HUES64 (cell line): ENCODE measurements at regions not wholly inside any gene's neighbourhood (a gene's known extent, or its start where the extent isn't known, plus 50 kb on each side); places are given as distances from the start of the nearest gene placed in this dataset.

Experiments
- H3K27ac ChIP-seq: 2 replicates; pipeline ENCODE4 v1.7.0; 2013; ENCODE audit warnings: low read depth, low read length, inconsistent platforms
- H3K27me3 ChIP-seq: 2 replicates; pipeline ENCODE4 v1.6.1; 2013; ENCODE audit warnings: mild to moderate bottlenecking, low read length; ENCODE audit not compliant: insufficient read depth
- H3K36me3 ChIP-seq: 2 replicates; pipeline ENCODE4 v1.6.1; 2013; ENCODE audit warnings: mild to moderate bottlenecking, low read length; ENCODE audit not compliant: insufficient read depth
- H3K4me1 ChIP-seq: 2 replicates; pipeline ENCODE4 v1.6.1; 2013; ENCODE audit warnings: mild to moderate bottlenecking, low read length, moderate library complexity; ENCODE audit not compliant: insufficient read depth
- H3K4me3 ChIP-seq: 2 replicates; pipeline ENCODE4 v1.5.1; 2013; ENCODE audit warnings: mild to moderate bottlenecking, low read length, moderate library complexity
- H3K9ac ChIP-seq: 2 replicates; pipeline ENCODE4 v1.6.1; 2013; ENCODE audit warnings: mild to moderate bottlenecking, low read depth, low read length
- H3K9me3 ChIP-seq: 2 replicates; pipeline ENCODE4 v1.6.1; 2013; ENCODE audit warnings: low read depth, low read length; ENCODE audit not compliant: insufficient read depth
- WGBS: fragments of 150-250, 120-280 bp; methylation state at CpG from one replicate; pipeline ENCODE4 v1.1.7; 2013; ENCODE audit warnings: missing lambda C conversion rate; 5-methylcytosine and 5-hydroxymethylcytosine counted together

DNA sequence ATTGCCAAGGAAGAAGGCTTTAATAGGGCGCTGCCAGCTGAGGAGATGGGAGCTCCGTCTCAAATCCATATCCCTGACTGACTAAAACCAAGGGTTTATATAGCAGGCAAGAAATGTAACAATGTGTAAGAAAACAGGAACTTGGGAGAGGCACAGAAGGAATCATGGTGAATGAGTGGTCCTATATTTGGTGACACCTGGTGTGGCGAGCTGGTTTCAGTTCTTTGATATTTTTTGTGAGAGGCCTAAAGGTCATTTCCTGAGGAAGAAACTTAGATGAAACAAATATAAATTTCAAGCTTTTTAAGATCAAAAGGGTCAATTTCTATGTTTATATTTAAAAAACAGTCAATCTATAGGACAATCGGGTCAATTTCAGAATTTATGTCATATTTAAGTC is 826.3 kb downstream of the SLITRK6 start:
- 96% methylated on average over 3 of the region's 4 CpGs for WGBS
- Histone ChIP-seq H3K4me3 (no peak overlapping the region), H3K9ac (no peak overlapping the region), H3K36me3 (no peaks in the 10 kb centered on the region), H3K27ac (no peak overlapping the region), H3K27me3 (no peaks in the 10 kb centered on the region), H3K9me3 (no peaks in the 10 kb centered on the region), H3K4me1 (no peaks in the 10 kb centered on the region; the same call in 1 of the 2 replicates)

DNA sequence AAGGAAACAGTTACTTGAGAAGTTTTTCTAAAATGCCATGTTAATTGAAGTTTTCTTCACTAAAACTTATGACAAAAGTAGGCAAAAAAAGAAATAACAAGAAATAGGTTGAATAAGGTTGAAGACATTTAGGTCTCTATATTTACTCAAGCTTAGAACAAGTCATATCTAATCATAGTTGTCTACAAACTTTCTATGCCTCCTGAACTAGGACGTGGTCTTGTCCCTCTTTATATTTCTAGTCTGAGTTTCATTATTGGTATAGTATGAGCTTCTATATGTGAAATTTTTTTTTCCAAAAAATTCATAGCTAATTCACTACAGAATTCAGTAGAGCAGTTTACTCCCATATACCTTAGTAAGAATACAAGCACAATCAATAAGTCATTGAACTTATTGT is 836.4 kb downstream of the SLITRK6 start:
- Histone ChIP-seq H3K9me3 (no peaks in the 10 kb centered on the region), H3K4me3 (no peak overlapping the region), H3K36me3 (no peaks in the 10 kb centered on the region), H3K27ac (no peak overlapping the region), H3K4me1 (no peaks in the 10 kb centered on the region), H3K9ac (no peak overlapping the region), H3K27me3 (no peaks in the 10 kb centered on the region)
- WGBS = no CpG with 5 or more reads among the region's 1 CpG

DNA sequence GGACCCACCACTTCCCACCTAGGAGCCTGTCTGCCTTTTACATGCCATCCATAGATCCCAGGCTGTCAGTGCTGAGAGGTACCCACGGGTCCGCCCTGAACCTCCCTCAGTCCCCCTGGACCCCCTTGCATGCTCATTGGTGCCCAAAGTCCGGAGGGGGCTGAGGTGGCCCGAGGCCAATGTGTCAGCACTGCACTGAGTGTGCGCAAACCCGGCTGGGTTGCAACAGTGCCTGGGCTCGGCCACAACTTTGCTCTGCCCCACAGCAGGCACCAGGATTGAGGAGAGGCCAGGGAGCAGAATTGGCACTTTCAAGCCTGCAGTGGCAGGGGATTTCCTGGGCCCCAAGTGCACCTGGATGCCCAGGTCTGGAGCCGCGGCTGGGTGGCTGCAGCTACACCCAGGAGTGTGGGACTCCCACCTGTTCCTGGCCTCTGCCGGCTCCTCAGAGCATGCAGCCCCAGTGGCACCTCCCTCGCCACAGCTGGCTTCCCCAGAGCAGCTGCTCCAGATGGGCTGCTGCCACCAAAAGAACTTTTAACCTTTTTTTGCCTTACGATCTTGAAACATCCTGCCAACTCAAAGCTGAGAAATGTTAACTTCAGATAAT is 837.0 kb downstream of the SLITRK6 start:
- Histone ChIP-seq H3K36me3 (no peaks in the 10 kb centered on the region), H3K27me3 (no peaks in the 10 kb centered on the region), H3K4me3 (no peak overlapping the region), H3K9me3 (no peaks in the 10 kb centered on the region), H3K4me1 (no peaks in the 10 kb centered on the region), H3K9ac (no peak overlapping the region), H3K27ac (no peak overlapping the region)
- WGBS = 95% methylated on average over 12 of the region's 12 CpGs

DNA sequence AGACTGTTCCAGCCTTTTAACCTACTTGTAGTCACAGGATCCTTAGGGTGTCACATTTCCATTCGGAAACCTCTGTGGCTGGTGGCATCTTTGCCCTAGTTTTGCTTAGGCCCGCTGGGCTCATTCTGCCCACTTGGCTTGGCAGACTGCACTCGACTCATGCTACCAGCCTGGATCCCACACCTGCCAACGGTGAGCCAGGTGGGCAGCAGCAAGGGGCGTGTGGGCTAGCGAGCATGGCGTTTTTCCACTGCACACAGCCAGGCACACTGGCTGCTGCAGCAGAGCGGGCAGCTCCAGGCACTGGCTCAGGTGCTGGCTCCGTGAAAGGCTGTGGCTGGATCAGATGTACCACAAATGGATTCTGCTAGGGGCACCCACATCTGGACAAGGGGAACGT is 838.2 kb downstream of the SLITRK6 start:
- Histone ChIP-seq H3K9me3 (no peaks in the 10 kb centered on the region), H3K27ac (no peak overlapping the region), H3K9ac (no peak overlapping the region), H3K4me3 (no peak overlapping the region), H3K4me1 (no peaks in the 10 kb centered on the region), H3K36me3 (no peaks in the 10 kb centered on the region), H3K27me3 (no peaks in the 10 kb centered on the region)
- WGBS = 94% methylated on average over 10 of the region's 10 CpGs

DNA sequence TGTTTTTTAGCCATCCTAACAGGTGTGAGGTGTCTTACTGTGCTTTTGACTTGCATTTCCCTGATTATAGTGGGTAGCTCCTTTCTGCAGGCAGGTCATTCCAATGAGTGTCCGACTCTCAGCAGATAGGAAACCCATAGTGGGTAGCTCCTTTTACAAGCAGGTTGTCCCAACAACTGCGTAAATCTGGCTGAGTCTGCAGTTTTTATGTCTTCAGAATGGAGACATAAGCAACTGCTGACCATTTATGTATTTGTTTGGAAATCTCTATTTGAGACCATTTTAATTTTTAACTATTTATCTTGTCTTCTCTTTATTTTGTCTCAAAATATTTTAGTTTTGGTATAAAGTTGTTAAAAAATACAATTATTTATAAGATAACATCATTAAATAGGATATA is 839.4 kb downstream of the SLITRK6 start:
- Histone ChIP-seq H3K36me3 (no peaks in the 10 kb centered on the region), H3K4me1 (no peaks in the 10 kb centered on the region), H3K27ac (no peak overlapping the region), H3K9me3 (no peaks in the 10 kb centered on the region), H3K27me3 (no peaks in the 10 kb centered on the region), H3K9ac (no peak overlapping the region), H3K4me3 (no peak overlapping the region)
- 71% methylated on average over 2 of the region's 2 CpGs for WGBS

DNA sequence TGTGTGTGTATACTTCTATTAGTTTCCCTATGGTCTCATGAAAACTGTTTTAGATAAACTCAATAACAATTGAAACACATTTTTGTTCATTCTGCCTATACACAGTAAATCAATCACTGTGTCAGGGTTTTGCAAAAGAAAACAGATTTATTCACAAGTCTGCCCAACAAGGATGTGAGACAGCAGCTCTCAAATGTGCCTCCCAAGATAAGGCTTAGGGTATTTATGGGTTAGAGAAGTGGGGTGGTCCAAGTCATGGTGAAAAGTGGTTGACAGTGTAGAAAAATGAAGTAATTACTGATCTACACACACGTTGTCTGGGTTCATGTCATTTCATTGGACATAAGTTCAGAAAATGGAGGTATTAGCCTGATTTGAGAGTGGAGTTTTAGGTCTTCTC is 844.6 kb downstream of the SLITRK6 start:
- 97% methylated on average over 1 of the region's 1 CpG for WGBS
- Histone ChIP-seq H3K36me3 (no peaks in the 10 kb centered on the region), H3K4me3 (no peak overlapping the region), H3K4me1 (no peaks in the 10 kb centered on the region), H3K9me3 (no peaks in the 10 kb centered on the region), H3K9ac (no peak overlapping the region), H3K27ac (no peak overlapping the region), H3K27me3 (no peaks in the 10 kb centered on the region)

DNA sequence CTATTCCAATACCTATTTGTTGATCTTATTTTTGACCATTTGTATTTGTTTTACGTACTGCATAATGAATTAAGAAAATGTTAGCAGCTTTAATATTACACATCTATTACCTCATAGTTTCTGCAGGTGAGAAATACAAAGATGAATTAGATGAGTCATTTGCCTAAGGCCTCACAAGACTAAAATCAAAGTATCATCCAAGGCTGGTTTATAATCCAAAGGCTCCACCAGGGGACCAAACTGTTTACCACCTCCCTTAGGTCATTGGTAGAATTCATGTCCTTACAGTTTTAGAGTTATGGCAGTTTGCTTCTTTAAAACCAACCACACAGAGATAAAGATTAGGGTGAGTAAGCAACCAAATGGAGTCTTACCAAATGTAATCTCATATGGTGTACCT is 848.1 kb downstream of the SLITRK6 start:
- Histone ChIP-seq H3K27ac (no peak overlapping the region), H3K4me3 (no peak overlapping the region)
- no CpG with 5 or more reads among the region's 1 CpG for WGBS

DNA sequence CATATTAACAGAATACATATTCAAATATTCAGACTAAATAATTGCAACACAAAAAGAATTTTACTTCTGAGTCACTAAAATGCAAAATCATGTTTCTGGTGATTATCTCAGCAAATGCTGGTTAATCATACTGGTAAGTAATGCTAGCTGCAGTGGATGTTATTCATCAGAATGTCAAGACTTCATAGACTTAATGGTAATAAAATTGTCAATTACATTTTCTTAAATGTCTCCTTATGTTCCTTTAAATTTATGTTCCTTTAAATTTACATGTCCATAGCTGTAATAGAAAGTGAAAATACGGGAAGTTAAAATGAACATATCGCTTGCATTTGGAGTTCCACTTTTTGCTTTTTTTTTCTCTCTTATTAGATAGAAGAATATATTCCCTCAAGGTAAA is 853.0 kb downstream of the SLITRK6 start:
- no peaks in the 10 kb centered on the region for H3K36me3 ChIP-seq
- no peak overlapping the region for H3K9ac ChIP-seq
- H3K9me3 ChIP-seq = no peaks in the 10 kb centered on the region
- no peaks in the 10 kb centered on the region for H3K27me3 ChIP-seq
- WGBS = no CpG with 5 or more reads among the region's 2 CpGs
- H3K4me3 ChIP-seq = no peak overlapping the region
- H3K4me1 ChIP-seq = no peaks in the 10 kb centered on the region
- H3K27ac ChIP-seq = no peak overlapping the region

More for the DNA sequence above, 848.1 kb downstream of the SLITRK6 start:
- no peaks in the 10 kb centered on the region for H3K4me1 ChIP-seq
- H3K36me3 ChIP-seq = no peaks in the 10 kb centered on the region
- H3K9ac ChIP-seq = no peak overlapping the region
- H3K27me3 ChIP-seq = no peaks in the 10 kb centered on the region
- no peaks in the 10 kb centered on the region for H3K9me3 ChIP-seq

DNA sequence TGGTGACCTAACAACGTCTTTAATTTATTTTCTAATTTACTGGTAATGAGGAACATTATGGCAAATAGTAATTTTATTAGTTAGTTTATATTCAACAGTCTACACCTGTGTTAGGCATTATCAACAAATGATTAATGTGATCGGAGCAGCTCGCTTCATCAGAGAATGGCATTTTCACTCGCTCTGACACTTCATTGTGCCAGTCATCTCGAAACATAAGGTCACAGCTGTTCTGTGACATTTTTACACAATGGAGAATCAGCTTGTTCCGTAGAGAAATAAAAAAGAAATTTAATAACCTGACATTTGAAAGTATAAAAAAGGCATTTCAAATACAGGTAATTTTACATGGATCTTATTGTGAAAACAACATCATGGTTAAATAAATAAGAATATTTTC is 858.4 kb downstream of the SLITRK6 start:
- WGBS = 99% methylated on average over 5 of the region's 6 CpGs
- Histone ChIP-seq H3K9me3 (no peaks in the 10 kb centered on the region), H3K9ac (no peak overlapping the region), H3K27ac (no peak overlapping the region), H3K4me1 (no peaks in the 10 kb centered on the region), H3K27me3 (no peaks in the 10 kb centered on the region), H3K4me3 (no peak overlapping the region), H3K36me3 (no peaks in the 10 kb centered on the region)

DNA sequence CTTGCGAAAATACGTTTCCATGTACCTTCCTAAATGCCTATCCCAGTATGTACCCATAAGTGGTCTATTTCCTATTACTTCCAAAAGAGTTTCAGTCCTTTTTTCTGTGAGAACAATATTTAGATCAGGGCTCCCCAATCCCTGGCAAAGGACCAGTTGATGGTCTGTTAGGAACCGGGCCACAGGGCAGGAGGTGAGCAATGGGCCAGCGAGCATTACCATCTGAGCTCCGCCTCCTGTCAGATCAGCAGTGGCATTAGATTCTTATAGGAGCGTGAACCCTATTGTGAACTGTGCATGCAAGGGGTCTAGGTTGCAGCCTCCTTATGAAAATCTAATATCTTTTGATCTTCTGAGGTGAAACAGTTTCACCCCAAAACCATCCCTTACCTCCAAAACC is 859.1 kb downstream of the SLITRK6 start:
- 92% methylated on average over 6 of the region's 6 CpGs for whole genome bisulfite sequencing
- Histone ChIP-seq H3K9me3 (no peaks in the 10 kb centered on the region), H3K36me3 (no peaks in the 10 kb centered on the region), H3K9ac (no peak overlapping the region), H3K4me1 (no peaks in the 10 kb centered on the region), H3K27me3 (no peaks in the 10 kb centered on the region), H3K27ac (no peak overlapping the region), H3K4me3 (no peak overlapping the region)

DNA sequence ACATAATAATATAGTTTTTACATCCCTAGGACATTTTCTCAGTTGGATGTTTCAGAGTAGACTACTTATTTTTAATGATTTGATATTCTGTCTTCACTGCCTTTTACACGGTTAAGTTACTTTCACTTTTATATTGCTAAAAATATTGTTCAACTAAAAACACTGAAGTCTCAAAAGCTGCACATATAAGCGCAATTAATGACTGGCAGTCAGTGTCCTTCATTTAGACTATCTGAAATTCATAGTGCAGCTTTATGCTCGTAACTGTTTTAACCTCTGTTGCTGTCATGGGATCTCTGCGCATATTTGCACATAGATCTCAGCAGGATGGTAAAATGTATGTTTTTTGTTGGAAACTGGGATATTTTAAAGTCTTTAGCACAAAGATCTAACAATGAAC is 864.3 kb downstream of the SLITRK6 start:
- no peak overlapping the region for H3K27ac ChIP-seq
- no peaks in the 10 kb centered on the region for H3K9me3 ChIP-seq
- H3K4me1 ChIP-seq = no peaks in the 10 kb centered on the region
- 96% methylated on average over 4 of the region's 4 CpGs for WGBS
- H3K27me3 ChIP-seq = no peaks in the 10 kb centered on the region
- H3K4me3 ChIP-seq = no peak overlapping the region
- no peak overlapping the region for H3K9ac ChIP-seq
- no peaks in the 10 kb centered on the region for H3K36me3 ChIP-seq

DNA sequence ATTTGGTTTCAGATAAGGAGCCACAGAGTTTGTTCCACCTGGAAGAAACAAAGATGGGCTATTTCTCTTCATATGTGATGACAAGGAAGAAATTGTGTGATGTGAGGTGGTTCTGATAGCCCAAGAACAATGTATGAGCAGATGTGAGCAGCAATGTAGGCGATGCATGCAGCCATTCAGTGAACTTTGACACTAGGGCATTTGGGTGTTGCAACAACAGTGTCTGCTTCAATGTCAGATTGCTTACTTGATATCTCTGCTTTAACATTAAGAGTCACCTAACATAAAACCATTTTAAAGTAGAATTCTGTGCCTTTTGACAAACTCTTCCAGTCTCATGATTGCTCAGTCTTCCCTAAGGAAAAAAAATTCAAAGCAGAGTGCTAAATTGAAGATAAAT is 865.4 kb downstream of the SLITRK6 start:
- no peaks in the 10 kb centered on the region for H3K27me3 ChIP-seq
- no peaks in the 10 kb centered on the region for H3K36me3 ChIP-seq
- no peaks in the 10 kb centered on the region for H3K9me3 ChIP-seq
- no peaks in the 10 kb centered on the region for H3K4me1 ChIP-seq
- H3K27ac ChIP-seq = no peak overlapping the region
- no peak overlapping the region for H3K4me3 ChIP-seq
- WGBS = 55% methylated on average over 1 of the region's 1 CpG
- H3K9ac ChIP-seq = no peak overlapping the region
